Vagina (tissue), 2 donors: ENCODE measurements at regions not wholly inside any gene's neighbourhood (a gene's known extent, or its start where the extent isn't known, plus 50 kb on each side); places are given as distances from the start of the nearest gene placed in this dataset.

ENCODE experiments used
- POLR2A ChIP-seq, 2 donors: fragments of 450-650 bp; IDR thresholded peaks; one replicate each; pipeline ENCODE4 v1.6.1; 2017; ENCODE audit warnings: antibody characterized with exemption in 2 of 2, mild to moderate bottlenecking in 2 of 2, moderate library complexity in 2 of 2
- POLR2AphosphoS5 ChIP-seq, 2 donors: sonication (generic); formaldehyde crosslinking; IDR thresholded peaks; one replicate each; pipeline ENCODE4 v1.9.0; 2017; ENCODE audit warnings: antibody characterized with exemption in 2 of 2, mild to moderate bottlenecking in 2 of 2, low read depth in 1 of 2; ENCODE audit not compliant: insufficient read depth in 1 of 2
- TF ChIP-seq, protein P1 (sequence below), 3 experiments: fragments of 450-650 bp in 2 of 3; fragments of 200-600 bp in 1 of 3; sonication (generic) in 1 of 3; IDR thresholded peaks; one replicate each; pipeline ENCODE4 v1.5.1; 2017 to 2019; ENCODE audit warnings: antibody characterized with exemption in 3 of 3, mild to moderate bottlenecking in 2 of 3, moderate library complexity in 2 of 3

DNA sequence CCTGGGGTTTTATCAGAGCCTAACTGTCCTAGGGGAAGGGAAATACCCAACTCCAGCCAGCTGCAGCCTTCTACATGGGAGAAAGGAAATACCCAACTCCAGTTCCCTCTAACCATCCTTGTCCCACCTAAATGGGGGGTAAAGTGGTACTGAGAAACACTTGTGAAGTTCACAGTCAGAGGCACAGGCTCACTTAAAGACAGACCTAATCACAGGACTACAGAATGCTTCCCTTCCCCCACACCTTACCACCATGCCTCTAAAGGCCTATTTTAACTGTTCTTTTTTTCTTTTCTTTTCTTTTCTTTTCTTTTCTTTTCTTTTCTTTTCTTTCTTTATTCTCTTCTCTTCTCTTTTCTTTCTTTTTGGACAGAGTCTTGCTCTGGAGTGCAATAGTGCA is 324.6 kb downstream of the SPATA17 start:
- TF ChIP-seq, protein P1, sequence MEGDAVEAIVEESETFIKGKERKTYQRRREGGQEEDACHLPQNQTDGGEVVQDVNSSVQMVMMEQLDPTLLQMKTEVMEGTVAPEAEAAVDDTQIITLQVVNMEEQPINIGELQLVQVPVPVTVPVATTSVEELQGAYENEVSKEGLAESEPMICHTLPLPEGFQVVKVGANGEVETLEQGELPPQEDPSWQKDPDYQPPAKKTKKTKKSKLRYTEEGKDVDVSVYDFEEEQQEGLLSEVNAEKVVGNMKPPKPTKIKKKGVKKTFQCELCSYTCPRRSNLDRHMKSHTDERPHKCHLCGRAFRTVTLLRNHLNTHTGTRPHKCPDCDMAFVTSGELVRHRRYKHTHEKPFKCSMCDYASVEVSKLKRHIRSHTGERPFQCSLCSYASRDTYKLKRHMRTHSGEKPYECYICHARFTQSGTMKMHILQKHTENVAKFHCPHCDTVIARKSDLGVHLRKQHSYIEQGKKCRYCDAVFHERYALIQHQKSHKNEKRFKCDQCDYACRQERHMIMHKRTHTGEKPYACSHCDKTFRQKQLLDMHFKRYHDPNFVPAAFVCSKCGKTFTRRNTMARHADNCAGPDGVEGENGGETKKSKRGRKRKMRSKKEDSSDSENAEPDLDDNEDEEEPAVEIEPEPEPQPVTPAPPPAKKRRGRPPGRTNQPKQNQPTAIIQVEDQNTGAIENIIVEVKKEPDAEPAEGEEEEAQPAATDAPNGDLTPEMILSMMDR (IDR thresholded peaks at IDR 0.05): no peak
- no peak for TF ChIP-seq POLR2AphosphoS5 (IDR thresholded peaks at IDR 0.05; ENCODE audit: insufficient read depth in 1 of 2, low read depth in 1 of 2)
- no peak for TF ChIP-seq POLR2A (IDR thresholded peaks at IDR 0.05)
